ENCODE measurements at regions not wholly inside any gene's neighbourhood (a gene's known extent, or its start where the extent isn't known, plus 50 kb on each side); places are given as distances from the start of the nearest gene placed in this dataset.
"Not testable (repeated sequence)": the region's sequence is repeated elsewhere in the genome, so short reads cannot be mapped to it uniquely, and the experiment has no call there.

GRCh38 chr11:119571311-119571710, 148.3 kb upstream of the THY1 start:
- Histone ChIP-seq H3K4me3 (no peak overlapping the region), H3F3A (ENCODE audit: low read depth) (no peaks in the 10 kb centered on the region), H3K4me2 (no peak overlapping the region), H3K9ac (no peak overlapping the region), H2AFZ (replicated peaks) (no peak overlapping the region), H3K79me2 (ENCODE audit: low read depth) (no peaks in the 10 kb centered on the region), H3K27ac (no peak overlapping the region), H3K9me3 (ENCODE audit: low read depth) (no peaks in the 10 kb centered on the region), H4K20me1 (ENCODE audit: low read depth) (no peaks in the 10 kb centered on the region), H3K36me3 (no peaks in the 10 kb centered on the region), H3K27me3 (no peaks in the 10 kb centered on the region), H3K4me1 (no peaks in the 10 kb centered on the region)
- no peak overlapping the region for H3K27ac Mint-ChIP-seq
- H3K36me3 Mint-ChIP-seq = no peaks in the 10 kb centered on the region
- H3K27me3 Mint-ChIP-seq (ENCODE audit: insufficient read depth, low read depth) = peaks cover 2% of the 10 kb centered on the region
- no peak for DNase-seq (ENCODE audit: low spot score)
- peaks cover 3% of the 10 kb centered on the region for H3K9me3 Mint-ChIP-seq
- TF ChIP-seq, protein P1, sequence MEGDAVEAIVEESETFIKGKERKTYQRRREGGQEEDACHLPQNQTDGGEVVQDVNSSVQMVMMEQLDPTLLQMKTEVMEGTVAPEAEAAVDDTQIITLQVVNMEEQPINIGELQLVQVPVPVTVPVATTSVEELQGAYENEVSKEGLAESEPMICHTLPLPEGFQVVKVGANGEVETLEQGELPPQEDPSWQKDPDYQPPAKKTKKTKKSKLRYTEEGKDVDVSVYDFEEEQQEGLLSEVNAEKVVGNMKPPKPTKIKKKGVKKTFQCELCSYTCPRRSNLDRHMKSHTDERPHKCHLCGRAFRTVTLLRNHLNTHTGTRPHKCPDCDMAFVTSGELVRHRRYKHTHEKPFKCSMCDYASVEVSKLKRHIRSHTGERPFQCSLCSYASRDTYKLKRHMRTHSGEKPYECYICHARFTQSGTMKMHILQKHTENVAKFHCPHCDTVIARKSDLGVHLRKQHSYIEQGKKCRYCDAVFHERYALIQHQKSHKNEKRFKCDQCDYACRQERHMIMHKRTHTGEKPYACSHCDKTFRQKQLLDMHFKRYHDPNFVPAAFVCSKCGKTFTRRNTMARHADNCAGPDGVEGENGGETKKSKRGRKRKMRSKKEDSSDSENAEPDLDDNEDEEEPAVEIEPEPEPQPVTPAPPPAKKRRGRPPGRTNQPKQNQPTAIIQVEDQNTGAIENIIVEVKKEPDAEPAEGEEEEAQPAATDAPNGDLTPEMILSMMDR (IDR thresholded peaks at IDR 0.05) = no peak
- TF ChIP-seq EZH2 (IDR thresholded peaks at IDR 0.05) = no peak
- TF ChIP-seq EZH2phosphoT487 (IDR thresholded peaks at IDR 0.05) = no peak
- peaks cover 12% of the 10 kb centered on the region for H3K4me1 Mint-ChIP-seq
- no peak overlapping the region for H3K4me3 Mint-ChIP-seq

- no peak overlapping the region for H3K9ac ChIP-seq
- Mint-ChIP-seq H3K4me1 (peaks cover 12% of the 10 kb centered on the region), H3K4me3 (no peak overlapping the region), H3K27ac (peak overlapping the region; percentile 70), H3K27me3 (ENCODE audit: insufficient read depth, low read depth) (peaks cover 3% of the 10 kb centered on the region), H3K9me3 (peaks cover 14% of the 10 kb centered on the region), H3K36me3 (no peaks in the 10 kb centered on the region)
- no peaks in the 10 kb centered on the region for H3K4me1 ChIP-seq
- TF ChIP-seq, protein P1 (IDR thresholded peaks at IDR 0.05) = no peak
- TF ChIP-seq EZH2phosphoT487 (IDR thresholded peaks at IDR 0.05) = no peak
- TF ChIP-seq EZH2 (IDR thresholded peaks at IDR 0.05) = no peak
- no peaks in the 10 kb centered on the region for H3K27me3 ChIP-seq
- no peaks in the 10 kb centered on the region for H4K20me1 ChIP-seq (ENCODE audit: low read depth)
- no peak overlapping the region for H3K4me2 ChIP-seq
- DNase-seq (ENCODE audit: low spot score) = no peak
- H3K36me3 ChIP-seq = no peaks in the 10 kb centered on the region
- H2AFZ ChIP-seq (replicated peaks) = no peak overlapping the region
- H3F3A ChIP-seq (ENCODE audit: low read depth) = no peaks in the 10 kb centered on the region
- H3K27ac ChIP-seq = no peak overlapping the region
- H3K79me2 ChIP-seq (ENCODE audit: low read depth) = no peaks in the 10 kb centered on the region
- H3K9me3 ChIP-seq (ENCODE audit: low read depth) = no peaks in the 10 kb centered on the region
- no peak overlapping the region for H3K4me3 ChIP-seq
Measured at GRCh38 chr11:119567688-119568582, 145.0 kb upstream of the THY1 start.

DNA sequence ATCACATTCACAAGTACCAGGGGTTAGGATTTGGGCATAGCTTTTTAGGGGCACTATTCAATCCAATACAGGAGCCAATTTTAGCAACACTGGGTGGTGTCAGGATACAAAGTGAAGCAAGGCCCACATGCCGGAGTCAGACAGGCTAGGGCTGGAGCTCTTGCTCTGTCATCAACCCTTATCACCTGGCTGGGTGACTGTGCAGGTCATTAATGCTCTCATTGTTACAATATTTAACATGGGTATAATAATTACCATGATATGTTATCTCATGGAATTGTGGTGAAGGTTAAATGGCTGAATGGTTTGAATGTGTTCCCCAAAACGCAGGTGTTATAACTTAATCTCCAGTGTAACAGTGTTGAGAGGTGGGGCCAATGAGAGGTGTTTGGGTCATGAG, 143.3 kb upstream of the THY1 start:
- Mint-ChIP-seq H3K4me3 (no peak overlapping the region), H3K27ac (no peak overlapping the region), H3K27me3 (ENCODE audit: insufficient read depth, low read depth) (peaks cover 3% of the 10 kb centered on the region), H3K36me3 (no peaks in the 10 kb centered on the region), H3K4me1 (peaks cover 12% of the 10 kb centered on the region), H3K9me3 (peaks cover 16% of the 10 kb centered on the region)
- H3K4me1 ChIP-seq = no peaks in the 10 kb centered on the region
- H3F3A ChIP-seq (ENCODE audit: low read depth) = no peaks in the 10 kb centered on the region
- no peaks in the 10 kb centered on the region for H4K20me1 ChIP-seq (ENCODE audit: low read depth)
- DNase-seq (ENCODE audit: low spot score) = no peak
- H3K79me2 ChIP-seq (ENCODE audit: low read depth) = no peaks in the 10 kb centered on the region
- no peaks in the 10 kb centered on the region for H3K36me3 ChIP-seq
- TF ChIP-seq EZH2 (IDR thresholded peaks at IDR 0.05) (no peak), EZH2phosphoT487 (IDR thresholded peaks at IDR 0.05) (no peak)
- TF ChIP-seq, protein P1 (IDR thresholded peaks at IDR 0.05) = no peak
- H3K27ac ChIP-seq = no peak overlapping the region
- H3K9ac ChIP-seq = no peak overlapping the region
- H3K27me3 ChIP-seq = no peaks in the 10 kb centered on the region
- H3K4me3 ChIP-seq = no peak overlapping the region
- no peak overlapping the region for H3K4me2 ChIP-seq
- H2AFZ ChIP-seq (replicated peaks) = no peak overlapping the region
- no peaks in the 10 kb centered on the region for H3K9me3 ChIP-seq (ENCODE audit: low read depth)

DNA sequence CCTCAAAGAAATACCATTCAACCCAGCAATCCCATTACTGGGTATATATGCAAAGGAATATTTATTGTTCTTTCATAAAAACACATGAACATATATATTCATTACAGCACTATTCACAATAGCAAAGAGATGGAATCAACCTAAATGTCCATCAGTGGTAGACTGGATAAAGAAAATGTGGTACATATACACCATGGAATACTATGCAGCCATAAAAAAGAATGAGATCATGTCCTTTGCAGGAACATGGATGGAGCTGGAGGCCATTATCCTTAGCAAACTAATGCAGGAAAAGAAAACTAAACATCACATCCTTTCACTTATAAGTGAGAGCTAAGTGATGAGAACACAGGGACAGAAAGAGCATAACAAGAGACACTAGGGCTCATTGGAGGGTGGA, 142.7 kb upstream of the THY1 start:
- H3K4me3 Mint-ChIP-seq; H3K4me1 ChIP-seq; H3K79me2 ChIP-seq (ENCODE audit: low read depth); H3K27me3 ChIP-seq; H3F3A ChIP-seq (ENCODE audit: low read depth); H3K4me2 ChIP-seq; H3K36me3 ChIP-seq; H3K27ac ChIP-seq; H2AFZ ChIP-seq (replicated peaks); H3K4me3 ChIP-seq; DNase-seq (ENCODE audit: low spot score); H3K27me3 Mint-ChIP-seq (ENCODE audit: insufficient read depth, low read depth); H3K9me3 ChIP-seq (ENCODE audit: low read depth); H3K9ac ChIP-seq; H4K20me1 ChIP-seq (ENCODE audit: low read depth); H3K27ac Mint-ChIP-seq; H3K36me3 Mint-ChIP-seq: not testable (repeated sequence)
- Mint-ChIP-seq H3K4me1 (peaks cover 12% of the 10 kb centered on the region), H3K9me3 (peaks cover 13% of the 10 kb centered on the region)

Data from neural progenitor cell (in vitro differentiated cells).